ENCODE measurements at regions not wholly inside any gene's neighbourhood (a gene's known extent, or its start where the extent isn't known, plus 50 kb on each side); places are given as distances from the start of the nearest gene placed in this dataset.

DNA sequence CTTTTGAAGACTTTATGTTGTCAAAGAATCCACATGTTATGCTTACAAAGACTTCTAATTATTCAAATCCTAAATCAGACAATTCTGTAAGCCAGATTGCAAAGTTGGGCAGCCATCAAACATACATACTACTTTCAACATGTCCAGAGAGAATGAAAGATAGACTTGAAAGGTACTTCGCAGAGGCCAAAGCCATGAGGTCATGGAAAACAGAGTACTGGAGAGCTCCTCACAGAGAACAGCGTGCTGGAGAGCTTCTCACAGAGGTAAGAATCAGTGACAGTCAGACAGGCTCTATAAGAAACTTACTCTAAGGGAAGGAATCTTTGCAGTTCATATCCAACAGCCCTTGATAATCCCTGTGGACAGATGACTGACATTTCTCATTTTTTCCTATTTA, 400.2 kb downstream of the GJA1 start:
- no peak for DNase-seq

DNA sequence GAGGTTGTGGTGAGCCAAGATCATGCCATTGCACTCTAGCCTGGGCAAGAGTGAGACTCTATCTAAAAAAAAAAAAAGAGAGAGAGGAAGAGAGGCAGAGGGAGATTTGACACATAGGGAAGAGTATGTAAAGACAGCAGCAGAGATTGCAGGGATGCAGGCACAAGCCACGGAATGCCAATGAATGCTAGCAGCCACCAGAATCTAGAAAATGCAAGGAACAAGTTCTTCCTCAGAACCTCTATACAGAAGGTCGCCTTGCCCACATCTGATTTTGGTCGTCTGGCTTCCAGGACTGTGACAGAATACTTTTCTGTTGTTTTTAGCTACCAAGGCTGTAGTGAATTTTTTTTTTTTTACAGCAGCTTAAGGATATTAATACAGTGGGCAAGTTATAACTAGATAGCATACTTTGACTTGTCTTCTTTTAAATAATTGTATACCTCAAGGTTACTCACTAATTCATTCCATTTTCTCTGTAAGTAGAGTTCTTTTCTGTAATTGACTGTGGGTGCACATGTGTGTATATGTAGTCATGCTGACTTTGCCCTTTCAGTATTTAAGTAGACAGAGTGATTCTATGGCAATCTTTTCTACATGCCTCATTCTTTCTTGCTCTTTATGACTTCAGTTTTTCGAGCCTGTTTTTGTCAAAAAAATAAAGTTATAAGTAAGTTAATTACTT, 402.2 kb downstream of the GJA1 start:
- DNase-seq: no peak

DNA sequence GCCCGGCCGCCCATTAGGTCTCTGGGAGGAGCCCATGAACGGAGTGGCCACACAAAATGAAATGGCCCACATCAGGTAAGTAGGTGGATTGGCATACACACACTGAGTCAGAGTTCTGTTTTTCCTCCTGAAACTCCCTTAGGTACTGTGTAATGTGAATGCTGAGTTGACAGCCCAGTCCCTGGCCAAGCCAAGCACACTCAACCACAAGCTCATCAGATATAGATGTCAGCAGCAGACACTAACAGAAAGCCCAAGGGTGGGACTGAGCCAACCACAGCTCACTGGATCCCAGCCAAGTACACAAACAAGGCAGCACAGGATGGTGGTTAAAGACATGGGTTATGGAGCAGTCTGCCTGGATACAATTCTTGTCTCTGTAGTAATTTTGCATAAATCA, 403.4 kb downstream of the GJA1 start:
- no peak for DNase-seq

DNA sequence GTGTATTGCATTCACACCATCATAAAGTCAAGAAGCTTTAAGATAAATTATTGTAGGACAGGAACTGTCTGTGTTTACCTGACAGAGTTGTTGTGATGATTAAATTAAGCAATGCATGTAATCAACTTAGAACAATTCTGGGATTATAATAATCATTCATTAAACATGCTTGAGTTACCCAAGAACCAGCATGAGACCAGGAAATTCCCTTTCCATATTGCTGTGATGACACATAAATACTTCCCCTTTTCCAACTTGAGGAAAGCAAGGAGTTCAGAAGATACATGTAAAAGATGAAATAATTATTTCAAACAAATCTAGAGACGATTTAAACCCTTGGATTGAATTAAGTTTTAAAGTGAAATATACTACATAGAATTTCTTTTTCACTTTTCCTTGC, 404.4 kb downstream of the GJA1 start:
- DNase-seq: peak; percentile 5 to 11

DNA sequence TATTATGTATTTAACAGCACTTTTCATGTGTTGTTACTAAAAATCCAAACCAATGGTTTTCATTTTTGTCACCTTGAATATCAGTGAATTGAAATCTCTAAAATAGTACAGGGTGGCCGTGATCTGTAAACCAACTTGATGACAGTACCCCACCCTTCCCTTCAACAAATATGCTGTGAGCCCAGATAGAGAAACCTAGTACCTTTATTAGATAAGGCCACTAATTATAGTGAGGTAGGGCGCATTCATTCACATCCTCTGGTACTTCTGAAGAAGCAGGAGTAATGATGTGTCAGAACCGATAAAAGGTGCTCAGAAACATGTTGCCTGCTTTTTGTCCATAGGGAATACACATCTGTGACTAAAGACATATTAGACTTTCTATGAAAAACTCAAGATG, 409.5 kb downstream of the GJA1 start:
- DNase-seq: no peak

DNA sequence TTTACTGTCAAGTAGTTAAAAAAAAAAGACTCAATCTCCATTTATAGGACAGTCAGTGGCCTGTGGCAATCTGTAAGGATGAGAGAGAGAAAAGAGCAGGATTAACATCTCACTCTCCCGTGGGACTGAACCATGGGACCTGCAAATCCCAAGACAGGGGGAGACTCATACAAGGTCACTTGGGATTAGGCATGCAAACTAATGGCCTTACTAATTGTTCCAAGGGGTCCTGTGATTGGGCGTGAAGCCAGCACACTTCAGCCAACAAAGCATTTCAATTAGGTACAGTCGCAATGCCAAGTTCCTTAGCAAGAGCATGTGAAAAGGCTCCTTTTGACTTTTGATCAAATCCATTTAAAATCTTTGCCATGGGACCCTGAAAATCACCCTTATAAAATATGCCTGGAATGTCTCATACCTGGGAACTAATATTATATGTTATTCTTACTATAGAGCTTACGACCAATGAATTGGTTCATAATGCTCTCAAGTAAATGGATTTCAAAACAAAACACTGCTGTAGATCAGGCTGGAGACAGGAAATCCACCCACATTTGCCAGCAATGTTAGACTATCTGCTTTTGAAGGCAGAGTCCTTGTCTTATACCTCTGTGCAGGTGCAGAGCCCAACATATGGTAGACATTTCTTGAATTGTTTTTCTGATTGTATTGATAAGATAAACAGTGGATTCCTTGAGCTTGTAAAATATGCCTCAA, 412.5 kb downstream of the GJA1 start:
- DNase-seq: no peak

DNA sequence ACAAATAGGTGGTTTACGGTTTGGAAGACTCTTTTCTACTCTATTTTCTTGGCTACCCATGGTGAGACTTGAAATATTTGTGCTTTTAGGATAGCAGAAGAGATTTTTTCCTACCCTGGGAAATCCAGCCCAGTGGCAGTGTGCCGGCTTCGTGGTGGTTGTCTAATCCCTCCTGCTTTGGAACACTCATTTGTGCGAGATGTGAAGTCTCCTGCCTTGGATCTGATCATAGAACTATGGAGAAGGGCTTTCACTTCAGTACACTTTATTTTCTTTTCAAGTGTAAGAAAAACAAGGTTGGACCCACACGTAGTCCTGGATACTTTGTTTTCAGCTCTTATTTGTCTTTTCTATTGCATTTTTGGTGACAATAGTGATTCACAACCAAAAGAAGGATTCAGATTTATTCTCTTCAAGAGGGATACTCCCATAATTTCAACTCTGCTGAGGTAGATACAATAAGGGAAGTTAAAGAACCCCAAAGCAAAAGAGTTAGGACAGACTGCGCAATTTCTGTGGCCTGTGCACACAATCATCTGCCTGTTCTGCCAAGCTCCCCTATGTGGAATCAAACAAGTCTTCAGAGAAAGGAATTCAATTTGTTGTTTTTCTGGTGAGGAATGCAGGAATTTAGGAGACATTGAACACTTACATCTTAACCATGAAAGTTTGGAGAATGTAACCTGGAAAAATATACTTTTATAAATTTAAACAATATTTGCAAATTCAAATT, 413.2 kb downstream of the GJA1 start:
- DNase-seq: no peak

DNA sequence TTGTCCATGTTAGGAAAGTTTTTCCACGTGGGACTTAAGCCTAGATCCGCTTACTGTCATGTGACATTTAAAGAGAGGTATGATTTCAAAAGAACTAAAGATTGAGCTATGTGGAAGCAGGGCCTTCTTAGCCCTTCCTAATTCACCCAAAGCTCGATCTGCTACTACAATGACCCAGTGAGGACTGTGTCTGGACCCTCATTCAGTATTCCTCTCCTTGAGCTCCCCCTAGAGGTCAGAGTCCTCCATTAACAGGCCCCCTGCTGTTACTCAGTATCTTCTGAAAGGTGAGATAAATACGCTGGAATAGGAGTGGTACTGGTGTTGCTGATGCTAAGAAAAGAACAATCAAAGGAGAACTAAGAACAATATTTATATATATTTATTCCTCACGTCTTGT, 414.0 kb downstream of the GJA1 start:
- DNase-seq: peak; percentile 7 to 20

DNA sequence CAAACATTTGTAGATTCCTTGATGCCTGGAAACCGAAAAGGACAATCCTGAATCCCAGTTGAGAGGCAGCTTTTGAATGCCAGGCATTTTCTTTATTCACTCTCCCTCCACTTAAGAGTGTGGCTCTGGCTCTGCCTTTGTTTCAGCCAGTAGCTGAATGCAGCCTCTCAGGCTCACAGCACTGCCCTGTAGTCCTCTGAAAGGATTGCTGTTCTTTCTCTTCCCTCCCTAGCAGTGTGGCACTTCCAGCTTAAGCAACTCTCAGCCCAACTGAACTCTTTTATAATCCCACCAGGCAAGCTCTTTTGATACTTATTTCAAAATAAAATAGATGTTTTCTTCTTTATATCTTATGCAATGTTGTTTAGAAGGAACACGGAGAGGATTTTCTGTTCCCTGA, 415.6 kb downstream of the GJA1 start:
- no peak for DNase-seq

DNA sequence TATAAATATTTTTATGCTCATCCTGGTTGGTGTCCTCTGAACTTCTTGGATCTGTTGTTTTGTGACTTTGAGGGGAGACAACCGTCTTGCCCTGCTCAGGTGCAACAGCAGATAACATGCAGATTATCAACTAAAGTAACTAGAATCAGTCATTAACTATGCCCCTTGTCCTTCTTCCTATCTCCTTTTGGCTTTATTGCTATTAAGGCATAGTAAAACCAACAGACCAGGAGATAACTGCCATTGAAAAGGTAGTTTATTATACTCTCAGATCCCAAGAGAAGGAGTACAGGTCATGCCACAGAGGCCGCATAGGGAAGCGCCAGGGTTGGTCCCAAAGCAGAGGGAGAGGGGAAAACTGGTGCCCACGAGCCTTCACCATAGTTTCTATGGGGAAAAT, 418.2 kb downstream of the GJA1 start:
- DNase-seq: no peak

DNA sequence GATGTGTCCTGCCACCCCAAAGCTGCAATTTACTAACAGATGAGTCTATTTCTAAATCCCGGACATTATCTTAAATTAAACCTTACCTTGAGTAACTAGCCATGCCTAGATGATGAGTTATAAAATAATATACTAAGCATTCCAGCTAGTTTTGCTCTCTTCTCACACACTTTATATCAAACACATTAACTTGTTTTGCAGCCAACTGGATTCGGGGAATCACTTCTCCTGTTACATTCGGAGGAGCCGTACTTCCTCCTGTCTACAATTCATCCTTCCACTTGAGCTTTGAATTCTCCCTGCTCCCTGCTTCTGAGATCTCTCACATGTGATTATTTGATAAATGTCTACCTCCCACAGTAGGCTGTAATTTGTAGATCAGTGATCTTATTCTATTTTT, 420.1 kb downstream of the GJA1 start:
- DNase-seq: no peak

DNA sequence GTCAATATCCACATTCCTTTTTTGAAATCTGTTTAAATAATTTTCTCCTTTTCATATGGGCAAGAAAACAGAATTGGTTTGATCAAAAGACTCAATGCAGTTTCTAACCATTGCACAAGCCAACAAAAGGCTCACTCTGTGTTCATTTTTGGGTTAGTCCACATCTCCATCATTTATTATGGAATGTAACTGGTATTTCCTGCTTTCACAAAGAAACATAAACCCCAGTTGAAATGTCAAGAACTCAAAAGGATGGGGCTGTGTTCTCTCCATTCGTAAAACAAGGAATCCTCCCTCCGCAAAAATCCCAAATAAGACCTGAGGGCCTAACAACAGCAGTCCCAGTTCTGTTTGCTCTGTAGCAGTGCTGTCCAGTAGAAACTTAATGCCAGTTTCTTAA, 420.9 kb downstream of the GJA1 start:
- DNase-seq: no peak

DNA sequence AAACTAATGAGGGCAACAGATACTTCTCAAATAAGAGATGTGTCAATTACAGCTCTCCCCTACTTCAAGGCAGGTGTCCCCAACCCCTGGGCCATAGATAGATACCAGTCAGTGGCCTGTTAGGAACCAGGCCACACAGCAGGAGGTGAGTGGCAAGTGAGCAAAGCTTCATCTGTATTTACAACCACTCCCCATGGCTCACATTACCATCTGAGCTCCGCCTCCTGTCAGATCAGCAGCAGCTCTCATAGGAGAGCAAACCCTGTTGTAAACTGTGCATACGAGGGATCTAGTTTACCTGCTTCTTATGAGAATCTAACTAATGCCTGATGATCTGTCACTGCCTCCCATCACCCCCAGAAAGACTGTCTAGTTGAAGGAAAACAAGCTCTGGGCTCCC, 422.1 kb downstream of the GJA1 start:
- DNase-seq: no peak

DNA sequence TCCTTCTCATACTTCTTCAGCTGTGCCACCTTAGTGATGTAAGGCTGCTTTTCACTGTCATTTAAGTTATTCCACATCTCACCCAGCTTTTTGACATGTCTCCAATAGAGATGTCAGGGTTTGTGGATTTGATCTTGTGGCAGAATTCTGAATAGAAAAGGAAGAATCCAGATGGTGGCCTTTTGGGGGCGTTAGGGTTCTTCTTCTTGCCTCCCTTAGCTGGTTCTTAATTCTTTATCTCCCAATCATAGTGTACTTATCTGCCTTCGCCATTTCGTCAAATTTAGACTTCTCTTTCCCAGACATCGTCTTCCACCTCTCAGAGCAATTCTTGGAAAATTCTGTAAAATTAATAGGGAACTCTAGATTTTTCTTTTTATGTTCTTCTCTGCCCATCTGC, 422.9 kb downstream of the GJA1 start:
- DNase-seq: no peak

DNA sequence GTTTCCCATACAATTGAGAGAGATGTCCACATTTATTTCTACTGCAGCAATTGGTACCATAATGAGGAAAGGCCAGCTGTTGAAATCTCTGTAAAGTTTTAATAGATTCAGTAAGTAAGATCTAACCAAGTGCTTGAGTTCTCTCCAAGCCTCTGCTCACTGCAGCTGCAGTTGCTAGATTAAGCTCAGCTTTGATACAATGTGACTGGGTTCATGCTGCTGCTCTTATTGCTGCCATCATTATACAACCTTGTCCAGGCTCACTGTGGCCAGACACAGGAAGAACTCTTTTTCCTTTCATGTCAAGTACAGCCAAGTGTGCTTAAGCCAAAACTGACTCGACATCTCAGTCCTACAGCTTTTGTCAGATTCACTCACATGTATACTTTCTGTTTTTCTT, 423.5 kb downstream of the GJA1 start:
- DNase-seq: no peak

DNA sequence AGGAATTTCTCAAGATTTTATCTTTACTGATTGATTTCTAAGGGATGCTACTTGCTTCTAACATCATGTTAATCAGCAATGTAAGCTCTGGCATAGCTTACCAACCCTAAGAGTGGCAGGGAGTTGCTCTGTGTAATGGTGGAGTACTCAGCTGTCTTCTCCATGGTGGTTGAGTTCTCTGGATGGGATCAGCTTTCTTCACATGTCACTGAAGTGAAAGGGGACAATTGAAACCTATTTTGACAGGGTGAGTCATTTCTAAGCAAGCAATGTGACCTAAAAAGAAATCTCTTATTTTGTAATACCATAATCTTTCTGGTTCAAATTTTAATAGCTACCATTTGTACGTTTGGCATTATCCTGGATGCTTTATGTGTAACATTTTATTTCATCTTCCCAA, 430.4 kb downstream of the GJA1 start:
- no peak for DNase-seq

DNA sequence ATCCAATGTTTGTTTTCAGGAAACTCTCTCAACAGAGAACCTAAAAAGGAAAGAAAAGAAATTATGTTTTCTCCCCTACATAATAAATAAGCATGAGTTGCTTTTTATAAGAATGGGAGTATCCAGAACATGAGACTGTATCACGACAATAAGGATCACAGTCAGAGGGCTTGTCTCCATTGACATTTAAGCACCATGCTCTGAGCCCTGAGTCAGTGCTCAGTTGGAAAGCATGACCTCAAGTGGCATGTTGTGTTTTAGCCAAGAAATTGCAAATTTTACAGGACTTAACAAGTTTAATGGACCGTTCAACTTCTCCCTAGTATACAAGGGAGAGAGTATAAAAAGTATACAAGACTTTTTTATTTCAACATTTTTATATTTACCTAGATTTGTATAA, 431.6 kb downstream of the GJA1 start:
- no peak for DNase-seq

DNA sequence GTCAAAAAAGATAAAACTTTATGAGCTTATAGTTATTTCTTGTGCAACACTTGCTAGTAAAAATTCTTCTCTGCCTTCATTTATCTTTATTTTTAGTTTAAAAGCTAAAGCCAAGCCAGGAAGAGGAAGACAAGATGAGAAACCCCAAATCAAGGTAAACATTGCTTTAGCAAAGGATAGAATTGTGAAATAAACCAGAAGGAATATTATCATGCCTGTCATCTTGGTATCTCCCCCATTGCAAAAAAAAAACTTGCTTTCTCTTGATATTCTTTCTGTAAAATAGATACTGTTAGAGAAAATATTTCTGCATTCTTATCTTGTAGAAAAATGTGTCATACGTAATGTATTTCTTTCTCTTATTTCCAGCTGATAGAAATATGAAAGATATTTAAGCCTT, 432.8 kb downstream of the GJA1 start:
- no peak for DNase-seq

DNA sequence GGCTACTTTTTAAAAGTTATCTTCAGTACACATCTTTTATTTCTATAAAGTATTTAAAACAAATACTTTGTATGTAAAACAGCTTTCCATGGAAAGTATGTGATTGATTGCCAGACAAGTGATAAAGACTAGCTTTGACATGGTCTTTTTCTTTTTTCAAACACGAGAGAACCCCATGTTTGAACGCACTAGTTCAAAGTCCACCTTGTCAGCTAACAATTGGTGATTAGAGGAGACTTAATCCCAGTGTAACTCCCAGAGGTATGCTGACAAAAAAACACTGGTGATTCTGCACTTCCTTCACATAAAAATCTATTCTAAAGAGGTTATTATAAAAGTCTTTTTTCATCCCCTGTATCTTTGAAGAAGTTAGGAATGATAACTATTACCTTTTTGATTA, 438.1 kb downstream of the GJA1 start:
- no peak for DNase-seq

DNA sequence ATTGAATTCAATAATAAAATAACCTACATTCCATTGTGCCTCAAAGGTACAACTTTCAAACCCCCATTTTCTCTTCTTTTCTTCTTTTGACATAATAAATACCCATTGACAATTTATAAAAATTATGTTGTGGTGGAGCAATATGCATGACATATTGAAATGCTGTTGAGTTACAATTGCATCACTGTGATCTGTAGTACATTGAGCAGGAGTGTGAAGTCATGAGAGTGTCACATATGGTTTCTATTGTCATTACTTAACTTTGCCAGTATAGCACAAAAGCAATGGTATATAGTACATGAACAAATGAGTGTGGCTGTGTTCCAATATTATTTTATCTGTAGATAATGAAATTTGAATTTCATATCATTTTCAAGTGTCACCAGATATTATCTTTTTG, 441.3 kb downstream of the GJA1 start:
- no peak for DNase-seq

DNA sequence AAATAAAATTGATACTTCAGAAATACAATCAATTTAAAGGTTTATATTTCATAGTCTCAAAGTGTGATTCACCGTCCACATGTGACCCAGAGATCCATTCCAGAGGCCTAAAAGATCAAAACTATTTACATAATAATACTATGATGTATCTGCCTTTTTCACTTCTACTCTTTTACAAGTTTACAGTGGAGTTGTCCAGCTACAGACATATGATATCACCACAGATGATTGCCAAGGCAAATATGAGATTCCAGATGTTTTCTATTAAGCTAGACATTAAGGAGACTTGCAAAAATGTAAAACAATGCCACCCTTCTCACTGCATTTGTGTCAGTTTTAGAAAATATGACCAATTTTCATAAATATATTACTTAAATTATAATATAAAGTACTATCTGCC, 443.7 kb downstream of the GJA1 start:
- no peak for DNase-seq

DNA sequence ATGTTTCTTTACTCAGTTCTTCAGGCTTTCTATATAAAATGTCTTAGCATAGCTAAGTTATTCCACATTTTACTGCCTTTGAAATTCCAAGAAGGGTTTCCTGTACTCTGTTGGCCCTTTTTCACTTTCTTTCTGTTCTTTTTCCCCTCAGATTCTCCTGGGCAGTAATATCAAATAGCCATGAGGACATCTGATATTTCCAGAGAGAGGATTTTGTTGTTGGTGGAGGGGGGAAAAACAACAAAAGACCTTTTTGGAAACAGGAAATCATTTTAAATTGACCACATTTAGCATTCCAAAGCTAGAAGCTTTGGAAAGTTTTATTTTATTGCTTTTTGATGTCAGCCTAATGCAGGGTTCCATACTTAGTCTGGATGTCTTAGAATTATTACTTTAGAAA, 445.4 kb downstream of the GJA1 start:
- no peak for DNase-seq

DNA sequence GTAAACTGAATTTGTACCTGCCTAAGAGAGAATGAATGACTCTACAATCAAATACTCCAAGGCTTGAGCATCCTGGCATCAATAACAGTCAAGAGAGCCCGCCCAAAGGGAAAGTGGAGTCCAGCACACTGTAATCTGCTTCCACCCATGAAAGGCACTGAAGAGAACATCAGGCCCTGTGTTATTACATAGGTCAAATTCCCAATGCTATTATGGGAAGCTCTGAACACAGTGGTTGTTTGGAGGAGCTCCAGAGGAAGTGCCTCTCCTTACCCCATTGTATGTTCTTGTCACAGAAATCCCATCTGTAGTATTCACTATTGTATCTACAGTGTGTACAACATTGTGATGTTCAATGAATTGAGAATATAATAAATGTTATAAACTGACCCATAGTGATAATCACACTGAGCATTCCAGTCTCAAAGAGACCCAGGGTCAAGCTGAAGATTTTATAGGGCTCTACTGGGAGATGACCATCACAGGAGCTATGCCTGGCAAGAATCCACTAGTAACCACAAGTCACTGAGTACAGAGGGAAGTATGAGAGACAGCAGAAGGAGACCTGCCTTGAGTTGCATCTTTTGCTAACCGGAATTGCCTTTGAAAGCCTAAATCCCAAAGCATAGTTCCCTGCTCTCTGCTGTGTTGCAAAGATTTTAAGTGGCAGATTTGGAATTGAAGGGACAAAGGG, 446.7 kb downstream of the GJA1 start:
- no peak for DNase-seq

DNA sequence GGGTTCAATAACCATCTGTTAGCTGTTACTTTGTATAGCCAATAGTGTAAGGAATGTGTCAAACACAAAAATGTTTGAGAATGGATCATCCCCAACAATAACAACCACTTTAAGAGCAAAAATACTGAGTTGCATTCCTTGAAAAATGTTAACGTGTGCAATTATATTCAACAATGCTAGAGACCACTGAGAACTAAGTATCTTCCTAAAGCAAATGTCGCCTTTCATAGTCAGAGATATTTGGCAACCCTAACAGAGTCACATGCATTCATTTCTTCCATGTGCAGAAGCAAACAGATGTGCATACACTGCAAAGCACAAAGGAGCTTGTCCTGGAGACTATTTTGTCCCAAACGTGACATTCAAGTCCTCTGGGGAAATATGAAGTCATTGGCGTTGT, 448.6 kb downstream of the GJA1 start:
- DNase-seq: no peak
